ENCODE measurements at regions not wholly inside any gene's neighbourhood (a gene's known extent, or its start where the extent isn't known, plus 50 kb on each side); places are given as distances from the start of the nearest gene placed in this dataset.

GRCh38 chr14:65153101-65153500 is 50.8 kb upstream of the MAX start:
- Histone ChIP-seq H3K4me3 (ENCODE audit: low read length) (no peak overlapping the region), H3K9me3 (ENCODE audit: insufficient read depth, low read depth, low read length) (no peaks in the 10 kb centered on the region), H3K27me3 (ENCODE audit: insufficient read depth, low read length) (no peaks in the 10 kb centered on the region), H3K9ac (ENCODE audit: low read depth, low read length) (no peak overlapping the region), H3K4me1 (ENCODE audit: insufficient read depth, low read length) (no peaks in the 10 kb centered on the region), H3K27ac (ENCODE audit: low read depth, low read length) (no peak overlapping the region), H3K36me3 (ENCODE audit: insufficient read depth, low read length) (no peaks in the 10 kb centered on the region)
- 88% methylated on average over 11 of the region's 11 CpGs for WGBS

- Histone ChIP-seq H3K4me1 (ENCODE audit: insufficient read depth, low read length) (no peaks in the 10 kb centered on the region), H3K9me3 (ENCODE audit: insufficient read depth, low read depth, low read length) (no peaks in the 10 kb centered on the region), H3K27ac (ENCODE audit: low read depth, low read length) (no peak overlapping the region), H3K36me3 (ENCODE audit: insufficient read depth, low read length) (no peaks in the 10 kb centered on the region), H3K27me3 (ENCODE audit: insufficient read depth, low read length) (no peaks in the 10 kb centered on the region), H3K9ac (ENCODE audit: low read depth, low read length) (no peak overlapping the region), H3K4me3 (ENCODE audit: low read length) (no peak overlapping the region)
- 82% methylated on average over 15 of the region's 15 CpGs for WGBS
Observed at GRCh38 chr14:65156568-65157366, 54.5 kb upstream of the MAX start.

- Histone ChIP-seq H3K9me3 (ENCODE audit: insufficient read depth, low read depth, low read length) (no peaks in the 10 kb centered on the region), H3K27me3 (ENCODE audit: insufficient read depth, low read length) (no peaks in the 10 kb centered on the region), H3K36me3 (ENCODE audit: insufficient read depth, low read length) (no peaks in the 10 kb centered on the region), H3K4me3 (ENCODE audit: low read length) (no peak overlapping the region), H3K27ac (ENCODE audit: low read depth, low read length) (no peak overlapping the region), H3K9ac (ENCODE audit: low read depth, low read length) (no peak overlapping the region), H3K4me1 (ENCODE audit: insufficient read depth, low read length) (no peaks in the 10 kb centered on the region)
- WGBS: 89% methylated on average over 4 of the region's 4 CpGs
Observed at GRCh38 chr14:65159281-65160062, 57.2 kb upstream of the MAX start.

GRCh38 chr14:65160091-65160490 is 57.8 kb upstream of the MAX start:
- Histone ChIP-seq H3K9ac (ENCODE audit: low read depth, low read length) (no peak overlapping the region), H3K27me3 (ENCODE audit: insufficient read depth, low read length) (no peaks in the 10 kb centered on the region), H3K27ac (ENCODE audit: low read depth, low read length) (no peak overlapping the region), H3K9me3 (ENCODE audit: insufficient read depth, low read depth, low read length) (no peaks in the 10 kb centered on the region), H3K4me3 (ENCODE audit: low read length) (no peak overlapping the region), H3K36me3 (ENCODE audit: insufficient read depth, low read length) (no peaks in the 10 kb centered on the region), H3K4me1 (ENCODE audit: insufficient read depth, low read length) (no peaks in the 10 kb centered on the region)
- WGBS: no CpG with 5 or more reads among the region's 2 CpGs

- H3K9me3 ChIP-seq (ENCODE audit: insufficient read depth, low read depth, low read length): no peaks in the 10 kb centered on the region
- no peak overlapping the region for H3K27ac ChIP-seq (ENCODE audit: low read depth, low read length)
- WGBS: 97% methylated on average over 1 of the region's 1 CpG
- H3K4me1 ChIP-seq (ENCODE audit: insufficient read depth, low read length): no peaks in the 10 kb centered on the region
- no peak overlapping the region for H3K9ac ChIP-seq (ENCODE audit: low read depth, low read length)
- H3K36me3 ChIP-seq (ENCODE audit: insufficient read depth, low read length): no peaks in the 10 kb centered on the region
- no peaks in the 10 kb centered on the region for H3K27me3 ChIP-seq (ENCODE audit: insufficient read depth, low read length)
- no peak overlapping the region for H3K4me3 ChIP-seq (ENCODE audit: low read length)
Observed at GRCh38 chr14:65162031-65162430, 59.7 kb upstream of the MAX start.

GRCh38 chr14:65164068-65164824 is 61.9 kb upstream of the MAX start:
- H3K4me1 ChIP-seq (ENCODE audit: insufficient read depth, low read length): no peaks in the 10 kb centered on the region
- 51% methylated on average over 5 of the region's 6 CpGs for WGBS
- no peak overlapping the region for H3K4me3 ChIP-seq (ENCODE audit: low read length)
- H3K27me3 ChIP-seq (ENCODE audit: insufficient read depth, low read length): no peaks in the 10 kb centered on the region
- no peak overlapping the region for H3K27ac ChIP-seq (ENCODE audit: low read depth, low read length)
- no peaks in the 10 kb centered on the region for H3K9me3 ChIP-seq (ENCODE audit: insufficient read depth, low read depth, low read length)
- no peaks in the 10 kb centered on the region for H3K36me3 ChIP-seq (ENCODE audit: insufficient read depth, low read length)
- no peak overlapping the region for H3K9ac ChIP-seq (ENCODE audit: low read depth, low read length)

GRCh38 chr14:65164825-65165135 is 62.5 kb upstream of the MAX start:
- Histone ChIP-seq H3K27ac (ENCODE audit: low read depth, low read length) (no peak overlapping the region), H3K4me1 (ENCODE audit: insufficient read depth, low read length) (no peaks in the 10 kb centered on the region), H3K9me3 (ENCODE audit: insufficient read depth, low read depth, low read length) (no peaks in the 10 kb centered on the region), H3K36me3 (ENCODE audit: insufficient read depth, low read length) (no peaks in the 10 kb centered on the region), H3K4me3 (ENCODE audit: low read length) (no peak overlapping the region), H3K27me3 (ENCODE audit: insufficient read depth, low read length) (no peaks in the 10 kb centered on the region), H3K9ac (ENCODE audit: low read depth, low read length) (no peak overlapping the region)
- 85% methylated on average over 3 of the region's 3 CpGs for WGBS

- Histone ChIP-seq H3K27ac (ENCODE audit: low read depth, low read length) (no peak overlapping the region), H3K4me3 (ENCODE audit: low read length) (no peak overlapping the region), H3K9ac (ENCODE audit: low read depth, low read length) (no peak overlapping the region), H3K36me3 (ENCODE audit: insufficient read depth, low read length) (no peaks in the 10 kb centered on the region), H3K4me1 (ENCODE audit: insufficient read depth, low read length) (peaks cover 4% of the 10 kb centered on the region; the same call in 1 of the 2 replicates), H3K9me3 (ENCODE audit: insufficient read depth, low read depth, low read length) (no peaks in the 10 kb centered on the region), H3K27me3 (ENCODE audit: insufficient read depth, low read length) (no peaks in the 10 kb centered on the region)
- WGBS: 90% methylated on average over 3 of the region's 3 CpGs
Observed at GRCh38 chr14:65167072-65167645, 64.8 kb upstream of the MAX start.

GRCh38 chr14:65168840-65169239 is 66.5 kb upstream of the MAX start:
- H3K4me1 ChIP-seq (ENCODE audit: insufficient read depth, low read length): peaks cover 4% of the 10 kb centered on the region
- H3K9ac ChIP-seq (ENCODE audit: low read depth, low read length): no peak overlapping the region
- 80% methylated on average over 3 of the region's 3 CpGs for WGBS
- no peak overlapping the region for H3K4me3 ChIP-seq (ENCODE audit: low read length)
- no peaks in the 10 kb centered on the region for H3K27me3 ChIP-seq (ENCODE audit: insufficient read depth, low read length)
- no peak overlapping the region for H3K27ac ChIP-seq (ENCODE audit: low read depth, low read length)
- H3K9me3 ChIP-seq (ENCODE audit: insufficient read depth, low read depth, low read length): no peaks in the 10 kb centered on the region
- H3K36me3 ChIP-seq (ENCODE audit: insufficient read depth, low read length): no peaks in the 10 kb centered on the region

- 100% methylated on average over 1 of the region's 1 CpG for WGBS
- Histone ChIP-seq H3K4me3 (ENCODE audit: low read length) (no peak overlapping the region), H3K4me1 (ENCODE audit: insufficient read depth, low read length) (peaks cover 7% of the 10 kb centered on the region), H3K27ac (ENCODE audit: low read depth, low read length) (no peak overlapping the region), H3K36me3 (ENCODE audit: insufficient read depth, low read length) (no peaks in the 10 kb centered on the region), H3K27me3 (ENCODE audit: insufficient read depth, low read length) (no peaks in the 10 kb centered on the region), H3K9me3 (ENCODE audit: insufficient read depth, low read depth, low read length) (no peaks in the 10 kb centered on the region), H3K9ac (ENCODE audit: low read depth, low read length) (no peak overlapping the region)
Observed at GRCh38 chr14:65169351-65169750, 67.0 kb upstream of the MAX start.

- H3K4me1 ChIP-seq (ENCODE audit: insufficient read depth, low read length): peaks cover 7% of the 10 kb centered on the region
- no peaks in the 10 kb centered on the region for H3K36me3 ChIP-seq (ENCODE audit: insufficient read depth, low read length)
- H3K27ac ChIP-seq (ENCODE audit: low read depth, low read length): no peak overlapping the region
- H3K27me3 ChIP-seq (ENCODE audit: insufficient read depth, low read length): no peaks in the 10 kb centered on the region
- H3K4me3 ChIP-seq (ENCODE audit: low read length): no peak overlapping the region
- H3K9me3 ChIP-seq (ENCODE audit: insufficient read depth, low read depth, low read length): no peaks in the 10 kb centered on the region
- 87% methylated on average over 7 of the region's 7 CpGs for WGBS
- no peak overlapping the region for H3K9ac ChIP-seq (ENCODE audit: low read depth, low read length)
Observed at GRCh38 chr14:65170318-65170717, 68.0 kb upstream of the MAX start.

Data from HUES64 (cell line).